ENCODE measurements at regions not wholly inside any gene's neighbourhood (a gene's known extent, or its start where the extent isn't known, plus 50 kb on each side); places are given as distances from the start of the nearest gene placed in this dataset.

DNA sequence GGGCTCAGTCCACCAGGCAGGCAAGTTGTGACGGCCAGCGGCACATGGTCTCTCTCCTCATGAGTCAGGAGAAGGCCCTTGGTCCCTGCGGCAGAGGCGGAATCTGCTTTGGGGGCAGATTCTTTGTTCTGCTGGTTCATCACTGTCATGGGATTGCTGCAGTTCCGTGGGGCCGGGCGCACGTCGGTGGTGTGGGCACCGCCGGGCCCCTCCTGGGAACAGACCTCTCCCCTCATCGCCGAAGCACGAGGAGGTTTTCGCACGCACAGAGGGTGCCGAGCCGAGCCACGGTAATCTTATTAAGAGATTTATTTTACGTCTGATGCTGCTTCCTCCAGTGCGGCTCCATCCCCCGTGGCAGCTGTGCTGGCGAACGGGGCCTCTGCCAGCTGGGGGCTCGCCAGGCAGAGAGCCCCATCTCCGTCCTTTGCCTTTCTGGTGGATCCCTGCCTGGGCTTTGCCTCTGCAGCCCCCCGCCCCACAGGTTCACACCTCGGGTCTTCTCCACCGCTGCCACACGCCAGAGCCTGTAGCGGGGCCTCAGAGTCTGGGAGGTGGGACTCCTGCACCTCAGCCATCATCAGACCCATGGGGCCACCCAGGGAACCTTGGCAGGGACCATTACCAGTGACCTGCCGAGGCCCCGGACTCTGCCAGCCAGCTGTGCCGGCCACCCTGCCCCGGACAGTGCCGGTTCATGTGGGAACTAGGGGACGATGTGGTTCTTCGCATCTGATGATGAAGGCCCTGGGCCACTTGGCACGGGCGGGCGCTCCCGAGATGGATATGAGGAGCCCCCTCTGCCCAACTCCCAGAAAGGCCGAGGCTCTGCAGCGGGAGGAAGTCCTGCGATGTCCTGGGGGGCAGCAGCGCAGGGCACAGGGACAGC lies 86.7 kb upstream of the NKX1-1 start:
- CTCF ChIA-PET, result no interaction called here
- Histone ChIP-seq H3K4me1 (ENCODE audit: insufficient read depth, low read length, poor library complexity, severe bottlenecking) (peaks cover 19% of the 10 kb centered on the region), H3K4me3 (ENCODE audit: low read depth, low read length, poor library complexity, severe bottlenecking) (no peak overlapping the region), H3K27me3 (replicated peaks; ENCODE audit: insufficient read depth, low read depth, low read length, poor library complexity) (no peaks in the 10 kb centered on the region), H3K9me3 (ENCODE audit: low read depth, low read length, poor library complexity, severe bottlenecking) (no peaks in the 10 kb centered on the region), H3K27ac (ENCODE audit: low read depth, low read length, poor library complexity, severe bottlenecking) (no peak overlapping the region), H3K36me3 (ENCODE audit: insufficient read depth, low read length, poor library complexity, severe bottlenecking) (no peaks in the 10 kb centered on the region)
- peak; percentile 78 for DNase-seq (ENCODE audit: low spot score)
- TF ChIP-seq EZH2 (IDR thresholded peaks at IDR 0.05; ENCODE audit: borderline replicate concordance, low read depth, low read length, poor library complexity, severe bottlenecking) (no peak), CTCF (conservative IDR thresholded peaks at IDR 0.05; ENCODE audit: low read depth, low read length) (no peak)
- BruUV-seq (replicated peaks), result no TSS peak
- intact Hi-C loops (cut with micrococcal nuclease; ENCODE audit: unreplicated experiment), result no loop called here
- POLR2A ChIA-PET (ENCODE audit: low non-redundant PET), result no interaction called here

DNA sequence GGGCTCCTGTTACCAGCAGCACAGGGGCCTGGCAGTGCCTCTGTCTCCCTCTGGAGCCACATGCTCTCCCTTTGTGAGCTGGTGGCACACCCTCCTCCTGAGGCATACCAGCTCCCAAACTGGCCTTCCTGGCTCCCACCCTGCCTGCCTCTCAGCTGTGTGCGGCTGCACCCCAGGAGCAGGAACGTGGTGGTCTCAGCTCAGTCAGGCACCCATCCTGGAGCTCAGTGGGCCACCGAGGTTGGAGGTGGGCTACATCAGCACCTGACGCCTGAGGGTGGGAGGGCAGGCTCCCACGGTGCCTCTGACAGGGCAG lies 85.9 kb upstream of the NKX1-1 start:
- ChIA-PET POLR2A (ENCODE audit: low non-redundant PET) (no interaction called here), CTCF (no interaction called here)
- H3K4me3 ChIP-seq (ENCODE audit: low read depth, low read length, poor library complexity, severe bottlenecking), result no peak overlapping the region
- intact Hi-C loops (cut with micrococcal nuclease; ENCODE audit: unreplicated experiment), result no loop called here
- no peaks in the 10 kb centered on the region for H3K27me3 ChIP-seq (replicated peaks; ENCODE audit: insufficient read depth, low read depth, low read length, poor library complexity)
- no peak for DNase-seq (ENCODE audit: low spot score)
- H3K36me3 ChIP-seq (ENCODE audit: insufficient read depth, low read length, poor library complexity, severe bottlenecking), result no peaks in the 10 kb centered on the region
- no peak overlapping the region for H3K27ac ChIP-seq (ENCODE audit: low read depth, low read length, poor library complexity, severe bottlenecking)
- peaks cover 19% of the 10 kb centered on the region for H3K4me1 ChIP-seq (ENCODE audit: insufficient read depth, low read length, poor library complexity, severe bottlenecking)
- H3K9me3 ChIP-seq (ENCODE audit: low read depth, low read length, poor library complexity, severe bottlenecking), result no peaks in the 10 kb centered on the region
- no TSS peak for BruUV-seq (replicated peaks)
- TF ChIP-seq CTCF (conservative IDR thresholded peaks at IDR 0.05; ENCODE audit: low read depth, low read length) (no peak), EZH2 (IDR thresholded peaks at IDR 0.05; ENCODE audit: borderline replicate concordance, low read depth, low read length, poor library complexity, severe bottlenecking) (no peak)

DNA sequence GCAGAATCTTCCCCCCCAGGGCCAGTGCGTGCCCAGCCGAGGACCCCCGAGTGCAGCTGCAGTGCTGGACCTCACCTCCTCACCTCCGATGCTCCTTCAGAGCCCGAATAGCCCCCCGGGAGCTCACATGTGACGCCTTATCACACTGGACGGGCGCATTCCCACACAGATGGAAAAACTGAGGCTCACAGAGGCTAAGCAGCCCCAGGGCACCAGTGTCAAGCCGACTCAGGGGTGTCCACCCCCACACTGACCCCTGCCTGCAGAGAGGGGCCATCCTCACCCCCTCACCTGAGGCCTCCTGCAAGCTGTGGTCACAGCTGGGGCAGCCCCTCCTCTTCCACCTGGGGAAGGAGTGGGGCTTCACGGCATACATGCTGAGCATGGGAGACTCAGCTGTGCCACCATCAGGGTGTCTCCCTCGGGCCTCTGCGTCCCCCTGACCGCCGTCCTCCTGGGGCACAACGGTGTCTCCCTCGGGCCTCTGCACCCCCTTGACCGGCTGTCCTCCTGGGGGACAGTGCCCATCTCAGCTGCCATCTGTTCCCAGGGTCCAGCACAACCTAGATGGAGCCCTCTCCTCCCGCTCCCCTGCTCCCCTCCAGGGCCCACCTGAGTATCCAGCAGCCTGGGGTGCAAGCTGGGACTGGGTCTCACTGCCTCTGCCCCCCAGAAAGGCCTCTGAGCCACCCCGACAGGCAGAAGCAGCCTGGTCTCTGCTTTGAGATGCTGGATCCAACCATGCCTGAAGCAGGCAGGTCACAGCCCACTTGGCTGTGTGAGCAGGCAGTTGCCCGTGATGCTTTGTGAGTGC lies 85.3 kb upstream of the NKX1-1 start:
- peaks cover 2% of the 10 kb centered on the region for H3K9me3 ChIP-seq (ENCODE audit: low read depth, low read length, poor library complexity, severe bottlenecking)
- no peak overlapping the region for H3K4me3 ChIP-seq (ENCODE audit: low read depth, low read length, poor library complexity, severe bottlenecking)
- no peak for DNase-seq (ENCODE audit: low spot score)
- no TSS peak for BruUV-seq (replicated peaks)
- peaks cover 19% of the 10 kb centered on the region for H3K4me1 ChIP-seq (ENCODE audit: insufficient read depth, low read length, poor library complexity, severe bottlenecking)
- ChIA-PET CTCF (no interaction called here), POLR2A (ENCODE audit: low non-redundant PET) (no interaction called here)
- no peak for TF ChIP-seq EZH2 (IDR thresholded peaks at IDR 0.05; ENCODE audit: borderline replicate concordance, low read depth, low read length, poor library complexity, severe bottlenecking)
- no peak for TF ChIP-seq CTCF (conservative IDR thresholded peaks at IDR 0.05; ENCODE audit: low read depth, low read length)
- no peak overlapping the region for H3K27ac ChIP-seq (ENCODE audit: low read depth, low read length, poor library complexity, severe bottlenecking)
- intact Hi-C loops (cut with micrococcal nuclease; ENCODE audit: unreplicated experiment), result no loop called here
- H3K36me3 ChIP-seq (ENCODE audit: insufficient read depth, low read length, poor library complexity, severe bottlenecking), result no peaks in the 10 kb centered on the region
- no peaks in the 10 kb centered on the region for H3K27me3 ChIP-seq (replicated peaks; ENCODE audit: insufficient read depth, low read depth, low read length, poor library complexity)

All from A673 (cell line).